Breast epithelium (tissue), 4 donors: ENCODE measurements at regions not wholly inside any gene's neighbourhood (a gene's known extent, or its start where the extent isn't known, plus 50 kb on each side); places are given as distances from the start of the nearest gene placed in this dataset.

Source experiments
- DNase-seq, 2 donors: peaks; one replicate each; pipeline ENCODE4 v3.0.0-alpha.2; 2019; ENCODE audit warnings: low spot score in 2 of 2
- H3K27ac ChIP-seq, 2 donors: fragments of 200-600 bp; sonication (generic) in 1 of 2; one replicate each; pipeline ENCODE4 v1.5.1; 2016 to 2019; ENCODE audit warnings: mild to moderate bottlenecking in 1 of 2
- H3K27me3 ChIP-seq, 2 donors: fragments of 200-600 bp; sonication (generic) in 1 of 2; one replicate each; pipeline versions ENCODE4 v1.5.1 to v1.6.0; 2017 to 2019; ENCODE audit warnings: control low read depth in 1 of 2, mild to moderate bottlenecking in 1 of 2
- H3K36me3 ChIP-seq: fragments of 200-600 bp; one replicate; pipeline ENCODE4 v1.5.1; 2019
- H3K4me1 ChIP-seq, 2 donors: fragments of 200-600 bp; sonication (generic); one replicate each; pipeline ENCODE4 v1.5.1; 2016 to 2019; ENCODE audit warnings: control low read depth in 1 of 2
- H3K4me3 ChIP-seq, 3 donors: fragments of 200-600 bp; sonication (generic); 1 replicate in 2 of 3; 2 replicates in 1 of 3; pipeline ENCODE4 v1.5.1; 2016 to 2019; ENCODE audit warnings: mild to moderate bottlenecking in 3 of 3, moderate library complexity in 2 of 3
- H3K9me3 ChIP-seq, 2 donors: fragments of 200-600 bp; sonication (generic) in 1 of 2; one replicate each; pipeline ENCODE4 v1.5.1; 2016 to 2019; ENCODE audit warnings: control low read depth in 1 of 2
- POLR2A ChIP-seq: fragments of 450-650 bp; IDR thresholded peaks from one replicate; pipeline ENCODE4 v1.6.1; 2016; ENCODE audit warnings: antibody characterized with exemption, mild to moderate bottlenecking, moderate library complexity
- POLR2AphosphoS5 ChIP-seq, 3 donors: sonication (generic); formaldehyde crosslinking; IDR thresholded peaks; one replicate each; pipeline ENCODE4 v1.6.1; 2017; ENCODE audit warnings: antibody characterized with exemption in 3 of 3
- intact Hi-C: fragments of 100-400 bp; cut with DNase I; formaldehyde crosslinking; loops from one replicate; pipeline ENCODE4 v1.15.1; 2023; ENCODE audit warnings: low total_unique reads
- TF ChIP-seq, protein P1 (sequence below), 3 donors: fragments of 450-650 bp; IDR thresholded peaks; one replicate each; pipeline ENCODE4 v1.5.1; 2016 to 2017; ENCODE audit warnings: antibody characterized with exemption in 3 of 3, mild to moderate bottlenecking in 3 of 3, moderate library complexity in 3 of 3

- no peak for DNase-seq
- H3K9me3 ChIP-seq, result peaks cover 0 to 11% of the 10 kb centered on the region in 2 donors
- H3K4me3 ChIP-seq, result no peak overlapping the region
- H3K27ac ChIP-seq, result no peak overlapping the region
- H3K4me1 ChIP-seq, result no peaks in the 10 kb centered on the region
- no peaks in the 10 kb centered on the region for H3K27me3 ChIP-seq
- intact Hi-C loops, result no loop called here
- TF ChIP-seq, protein P1, sequence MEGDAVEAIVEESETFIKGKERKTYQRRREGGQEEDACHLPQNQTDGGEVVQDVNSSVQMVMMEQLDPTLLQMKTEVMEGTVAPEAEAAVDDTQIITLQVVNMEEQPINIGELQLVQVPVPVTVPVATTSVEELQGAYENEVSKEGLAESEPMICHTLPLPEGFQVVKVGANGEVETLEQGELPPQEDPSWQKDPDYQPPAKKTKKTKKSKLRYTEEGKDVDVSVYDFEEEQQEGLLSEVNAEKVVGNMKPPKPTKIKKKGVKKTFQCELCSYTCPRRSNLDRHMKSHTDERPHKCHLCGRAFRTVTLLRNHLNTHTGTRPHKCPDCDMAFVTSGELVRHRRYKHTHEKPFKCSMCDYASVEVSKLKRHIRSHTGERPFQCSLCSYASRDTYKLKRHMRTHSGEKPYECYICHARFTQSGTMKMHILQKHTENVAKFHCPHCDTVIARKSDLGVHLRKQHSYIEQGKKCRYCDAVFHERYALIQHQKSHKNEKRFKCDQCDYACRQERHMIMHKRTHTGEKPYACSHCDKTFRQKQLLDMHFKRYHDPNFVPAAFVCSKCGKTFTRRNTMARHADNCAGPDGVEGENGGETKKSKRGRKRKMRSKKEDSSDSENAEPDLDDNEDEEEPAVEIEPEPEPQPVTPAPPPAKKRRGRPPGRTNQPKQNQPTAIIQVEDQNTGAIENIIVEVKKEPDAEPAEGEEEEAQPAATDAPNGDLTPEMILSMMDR (IDR thresholded peaks at IDR 0.05), result no peak
- TF ChIP-seq POLR2A, result no peak
- no peak for TF ChIP-seq POLR2AphosphoS5 (IDR thresholded peaks at IDR 0.05)
- H3K36me3 ChIP-seq, result no peaks in the 10 kb centered on the region
These were observed 63.5 kb upstream of the ASCC3 start for GRCh38 chr6:100944644-100945043.

- intact Hi-C loops, result no loop called here
- Histone ChIP-seq H3K4me3 (no peak overlapping the region), H3K4me1 (no peaks in the 10 kb centered on the region), H3K36me3 (no peaks in the 10 kb centered on the region), H3K9me3 (peaks cover 0 to 11% of the 10 kb centered on the region in 2 donors), H3K27ac (no peak overlapping the region), H3K27me3 (no peaks in the 10 kb centered on the region)
- TF ChIP-seq POLR2AphosphoS5 (IDR thresholded peaks at IDR 0.05) (no peak), POLR2A (no peak)
- TF ChIP-seq, protein P1 (IDR thresholded peaks at IDR 0.05), result no peak
- no peak for DNase-seq
These were observed 65.0 kb upstream of the ASCC3 start for GRCh38 chr6:100946021-100946540.

GRCh38 chr6:100946711-100947110 is 65.6 kb upstream of the ASCC3 start:
- intact Hi-C loops, result no loop called here
- TF ChIP-seq POLR2AphosphoS5 (IDR thresholded peaks at IDR 0.05), result no peak
- TF ChIP-seq, protein P1 (IDR thresholded peaks at IDR 0.05), result no peak
- no peak for TF ChIP-seq POLR2A
- Histone ChIP-seq H3K36me3 (no peaks in the 10 kb centered on the region), H3K27me3 (no peaks in the 10 kb centered on the region), H3K4me1 (no peaks in the 10 kb centered on the region), H3K9me3 (peaks cover 0 to 11% of the 10 kb centered on the region in 2 donors), H3K4me3 (no peak overlapping the region), H3K27ac (no peak overlapping the region)
- no peak for DNase-seq

DNA sequence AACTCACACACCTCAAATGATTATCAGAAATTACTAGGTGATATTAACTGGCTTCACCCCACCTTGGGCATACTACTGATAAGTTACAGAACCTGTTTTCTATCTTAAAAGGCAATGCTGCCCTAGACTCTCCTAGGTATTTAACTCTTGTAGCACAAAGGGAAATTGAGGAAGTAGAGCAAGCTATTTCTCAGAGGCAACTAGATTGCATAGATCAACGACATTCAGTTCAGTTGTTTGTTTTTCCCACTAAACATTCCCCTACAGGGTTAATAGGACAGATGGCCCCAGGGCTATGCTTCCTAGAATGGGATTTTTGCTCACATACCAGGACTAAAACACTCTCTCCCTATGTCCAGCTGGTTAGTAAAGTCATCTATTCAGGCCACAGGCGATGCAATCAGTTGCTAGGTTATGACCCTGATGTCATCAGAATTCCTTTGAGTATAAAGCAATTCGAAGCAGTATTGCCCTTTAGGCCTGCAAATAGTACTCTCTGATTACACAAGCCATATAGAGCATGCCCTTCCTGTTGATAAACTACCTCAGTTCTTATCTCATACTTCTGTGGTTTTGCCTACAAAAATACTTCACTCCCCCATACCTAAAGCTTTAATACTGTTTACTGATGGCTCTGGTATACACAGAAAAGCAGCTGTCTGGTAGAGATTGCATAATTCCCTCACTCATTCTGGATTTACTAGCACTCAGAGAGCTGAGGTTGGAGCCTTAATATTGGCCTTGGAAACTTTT is 67.4 kb upstream of the ASCC3 start:
- Histone ChIP-seq H3K27me3 (no peaks in the 10 kb centered on the region), H3K4me1 (no peaks in the 10 kb centered on the region), H3K4me3 (no peak overlapping the region), H3K27ac (no peak overlapping the region), H3K9me3 (peaks cover 0 to 11% of the 10 kb centered on the region in 2 donors), H3K36me3 (no peaks in the 10 kb centered on the region)
- intact Hi-C loops, result no loop called here
- TF ChIP-seq POLR2A, result no peak
- no peak for TF ChIP-seq POLR2AphosphoS5 (IDR thresholded peaks at IDR 0.05)
- TF ChIP-seq, protein P1 (IDR thresholded peaks at IDR 0.05), result no peak
- DNase-seq, result no peak

- peaks cover 0 to 9% of the 10 kb centered on the region in 2 donors for H3K9me3 ChIP-seq
- no peaks in the 10 kb centered on the region for H3K27me3 ChIP-seq
- no peaks in the 10 kb centered on the region for H3K4me1 ChIP-seq
- no peak overlapping the region for H3K4me3 ChIP-seq
- DNase-seq, result no peak
- no peak overlapping the region for H3K27ac ChIP-seq
- TF ChIP-seq, protein P1 (IDR thresholded peaks at IDR 0.05), result no peak
- TF ChIP-seq POLR2AphosphoS5 (IDR thresholded peaks at IDR 0.05) (no peak), POLR2A (no peak)
- intact Hi-C loops, result loop anchor here (5.0 kb wide), 1 partner anchor 780 kb away; no protein-coding TSS in a partner anchor
- no peaks in the 10 kb centered on the region for H3K36me3 ChIP-seq
These were observed 70.9 kb upstream of the ASCC3 start for GRCh38 chr6:100952006-100952405.
